ENCODE measurements at regions not wholly inside any gene's neighbourhood (a gene's known extent, or its start where the extent isn't known, plus 50 kb on each side); places are given as distances from the start of the nearest gene placed in this dataset.

DNA sequence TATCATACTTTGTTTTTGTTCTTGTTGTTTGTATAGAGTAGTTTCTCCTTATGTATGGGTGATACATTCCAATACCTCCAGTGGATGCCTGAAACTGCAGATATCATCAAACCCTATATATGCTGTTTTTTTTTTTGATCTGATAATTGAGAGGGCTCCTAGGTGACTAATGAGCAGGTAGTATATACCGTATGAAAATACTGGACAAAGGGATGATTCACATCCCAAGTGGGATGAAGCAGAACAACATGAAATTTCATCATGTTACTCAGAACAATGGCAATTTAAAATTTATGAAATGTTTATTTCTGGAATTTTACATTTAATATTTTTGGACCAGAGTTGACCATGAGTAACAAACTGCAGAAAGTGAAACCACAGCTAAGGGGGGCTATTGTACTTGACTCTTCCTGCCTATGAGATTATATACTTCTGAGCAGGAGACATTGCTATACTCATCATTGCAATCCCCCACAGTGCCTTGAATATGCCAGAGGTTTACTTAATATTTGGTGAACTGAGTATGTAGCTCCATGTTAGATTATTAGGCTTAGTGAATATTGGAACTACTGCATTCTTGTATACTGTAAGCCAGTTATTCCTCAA, 258.7 kb upstream of the FBXL7 start:
- TF ChIP-seq POLR2AphosphoS5 (IDR thresholded peaks at IDR 0.05): no peak
- TF ChIP-seq, protein P1, sequence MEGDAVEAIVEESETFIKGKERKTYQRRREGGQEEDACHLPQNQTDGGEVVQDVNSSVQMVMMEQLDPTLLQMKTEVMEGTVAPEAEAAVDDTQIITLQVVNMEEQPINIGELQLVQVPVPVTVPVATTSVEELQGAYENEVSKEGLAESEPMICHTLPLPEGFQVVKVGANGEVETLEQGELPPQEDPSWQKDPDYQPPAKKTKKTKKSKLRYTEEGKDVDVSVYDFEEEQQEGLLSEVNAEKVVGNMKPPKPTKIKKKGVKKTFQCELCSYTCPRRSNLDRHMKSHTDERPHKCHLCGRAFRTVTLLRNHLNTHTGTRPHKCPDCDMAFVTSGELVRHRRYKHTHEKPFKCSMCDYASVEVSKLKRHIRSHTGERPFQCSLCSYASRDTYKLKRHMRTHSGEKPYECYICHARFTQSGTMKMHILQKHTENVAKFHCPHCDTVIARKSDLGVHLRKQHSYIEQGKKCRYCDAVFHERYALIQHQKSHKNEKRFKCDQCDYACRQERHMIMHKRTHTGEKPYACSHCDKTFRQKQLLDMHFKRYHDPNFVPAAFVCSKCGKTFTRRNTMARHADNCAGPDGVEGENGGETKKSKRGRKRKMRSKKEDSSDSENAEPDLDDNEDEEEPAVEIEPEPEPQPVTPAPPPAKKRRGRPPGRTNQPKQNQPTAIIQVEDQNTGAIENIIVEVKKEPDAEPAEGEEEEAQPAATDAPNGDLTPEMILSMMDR (IDR thresholded peaks at IDR 0.05): no peak
